IgD-negative memory B cell (primary cell): ENCODE measurements at regions not wholly inside any gene's neighbourhood (a gene's known extent, or its start where the extent isn't known, plus 50 kb on each side); places are given as distances from the start of the nearest gene placed in this dataset.
"Not testable (repeated sequence)": the region's sequence is repeated elsewhere in the genome, so short reads cannot be mapped to it uniquely, and the experiment has no call there.

Source experiments
- H3K27ac Mint-ChIP-seq, 3 donors: one replicate each; pipeline ENCODE4 v1.8.0; 2020 to 2022; ENCODE audit warnings: mild to moderate bottlenecking in 3 of 3, mixed read lengths in 3 of 3, moderate library complexity in 1 of 3
- H3K27me3 Mint-ChIP-seq: one replicate; pipeline ENCODE4 v1.8.0; 2021; ENCODE audit warnings: mixed read lengths
- H3K36me3 Mint-ChIP-seq: one replicate; pipeline ENCODE4 v1.8.0; 2020; ENCODE audit warnings: mild to moderate bottlenecking, mixed read lengths
- H3K4me1 Mint-ChIP-seq, 3 donors: one replicate each; pipeline ENCODE4 v1.8.0; 2020 to 2022; ENCODE audit warnings: mixed read lengths in 3 of 3, mild to moderate bottlenecking in 1 of 3
- H3K4me3 Mint-ChIP-seq, 4 donors: one replicate each; pipeline ENCODE4 v1.8.0; 2020 to 2022; ENCODE audit warnings: mild to moderate bottlenecking in 4 of 4, mixed read lengths in 4 of 4, moderate library complexity in 3 of 4
- H3K9me3 Mint-ChIP-seq, 3 donors: one replicate each; pipeline ENCODE4 v1.8.0; 2020 to 2021; ENCODE audit warnings: mixed read lengths in 3 of 3, mild to moderate bottlenecking in 1 of 3

- H3K4me1 Mint-ChIP-seq, result no peaks in the 10 kb centered on the region
- no peaks in the 10 kb centered on the region for H3K9me3 Mint-ChIP-seq
- H3K27ac Mint-ChIP-seq, result no peak overlapping the region
- H3K27me3 Mint-ChIP-seq, result no peaks in the 10 kb centered on the region
- H3K4me3 Mint-ChIP-seq, result no peak overlapping the region
- H3K36me3 Mint-ChIP-seq, result no peaks in the 10 kb centered on the region
Measured at GRCh38 chr1:73674945-73675561, 522.9 kb downstream of the LRRIQ3 start.

GRCh38 chr1:73673971-73674370 is 524.0 kb downstream of the LRRIQ3 start:
- H3K9me3 Mint-ChIP-seq, result no peaks in the 10 kb centered on the region
- H3K27ac Mint-ChIP-seq, result no peak overlapping the region
- H3K36me3 Mint-ChIP-seq, result no peaks in the 10 kb centered on the region
- H3K4me3 Mint-ChIP-seq, result no peak overlapping the region
- H3K4me1 Mint-ChIP-seq, result no peaks in the 10 kb centered on the region
- H3K27me3 Mint-ChIP-seq, result no peaks in the 10 kb centered on the region

GRCh38 chr1:73671530-73671929 is 526.4 kb downstream of the LRRIQ3 start:
- no peak overlapping the region for H3K4me3 Mint-ChIP-seq
- no peaks in the 10 kb centered on the region for H3K4me1 Mint-ChIP-seq
- H3K36me3 Mint-ChIP-seq, result no peaks in the 10 kb centered on the region
- peaks cover 0 to 2% (median 0%) of the 10 kb centered on the region in 3 donors for H3K9me3 Mint-ChIP-seq
- H3K27me3 Mint-ChIP-seq, result peaks cover 2% of the 10 kb centered on the region
- H3K27ac Mint-ChIP-seq, result no peak overlapping the region

GRCh38 chr1:73667959-73668358 is 530.0 kb downstream of the LRRIQ3 start:
- H3K27me3 Mint-ChIP-seq, H3K36me3 Mint-ChIP-seq, H3K4me3 Mint-ChIP-seq, H3K4me1 Mint-ChIP-seq, H3K9me3 Mint-ChIP-seq, H3K27ac Mint-ChIP-seq: not testable (repeated sequence)

GRCh38 chr1:73662526-73662925 is 535.5 kb downstream of the LRRIQ3 start:
- peaks cover 2 to 7% (median 3%) of the 10 kb centered on the region in 3 donors for H3K9me3 Mint-ChIP-seq
- no peak overlapping the region for H3K4me3 Mint-ChIP-seq
- H3K27me3 Mint-ChIP-seq, result peaks cover 2% of the 10 kb centered on the region
- H3K4me1 Mint-ChIP-seq, result no peaks in the 10 kb centered on the region
- H3K27ac Mint-ChIP-seq, result no peak overlapping the region
- H3K36me3 Mint-ChIP-seq, result no peaks in the 10 kb centered on the region

- Mint-ChIP-seq H3K4me1 (no peaks in the 10 kb centered on the region), H3K27me3 (no peaks in the 10 kb centered on the region), H3K27ac (no peak overlapping the region), H3K9me3 (peaks cover 2 to 7% (median 2%) of the 10 kb centered on the region in 3 donors), H3K36me3 (no peaks in the 10 kb centered on the region), H3K4me3 (no peak overlapping the region)
Measured at GRCh38 chr1:73659136-73659535, 538.8 kb downstream of the LRRIQ3 start.

DNA sequence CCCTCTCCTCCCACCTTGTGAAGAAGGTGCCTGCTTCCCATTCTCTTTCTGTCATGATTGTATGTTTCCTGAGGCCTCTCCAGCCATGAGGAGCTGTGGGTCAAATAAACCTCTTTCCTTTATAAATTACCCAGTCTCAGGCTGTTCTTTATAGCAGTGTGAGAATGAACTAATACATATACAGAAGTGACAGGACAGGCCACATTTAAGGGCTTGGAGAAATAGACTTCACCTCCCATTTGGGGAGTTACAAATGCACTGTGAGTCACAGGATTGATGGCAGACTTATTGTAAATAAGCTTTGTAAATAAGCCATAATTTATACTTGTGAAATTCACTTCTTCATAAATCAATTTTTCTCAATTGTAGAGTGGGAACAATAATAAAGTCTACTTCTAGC is 543.3 kb downstream of the LRRIQ3 start:
- Mint-ChIP-seq H3K4me1 (no peaks in the 10 kb centered on the region), H3K4me3 (no peak overlapping the region), H3K27me3 (no peaks in the 10 kb centered on the region), H3K27ac (no peak overlapping the region), H3K36me3 (no peaks in the 10 kb centered on the region), H3K9me3 (peaks cover 0 to 7% (median 4%) of the 10 kb centered on the region in 3 donors)

- peaks cover 0 to 4% (median 0%) of the 10 kb centered on the region in 3 donors for H3K9me3 Mint-ChIP-seq
- no peaks in the 10 kb centered on the region for H3K27me3 Mint-ChIP-seq
- no peaks in the 10 kb centered on the region for H3K4me1 Mint-ChIP-seq
- H3K4me3 Mint-ChIP-seq, result no peak overlapping the region
- H3K36me3 Mint-ChIP-seq, result no peaks in the 10 kb centered on the region
- H3K27ac Mint-ChIP-seq, result no peak overlapping the region
Measured at GRCh38 chr1:73644198-73644597, 553.8 kb downstream of the LRRIQ3 start.

DNA sequence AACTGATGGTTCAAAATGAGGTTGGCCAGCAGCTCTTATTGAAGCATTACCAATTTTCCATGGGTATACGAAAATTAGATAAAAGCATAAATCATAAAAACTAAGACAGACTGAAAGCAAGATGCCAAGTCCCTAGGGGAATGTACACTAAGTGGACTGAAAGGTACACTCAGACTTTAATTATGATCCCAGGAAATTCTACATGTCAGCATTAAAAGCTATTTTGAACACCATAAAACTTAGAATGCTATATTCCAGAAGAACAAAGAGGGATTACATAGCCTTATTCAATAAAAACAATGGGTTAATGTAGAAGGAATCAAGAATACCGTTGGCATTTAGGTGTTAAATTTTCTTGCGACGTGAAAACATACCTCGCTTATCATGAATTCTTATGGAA is 558.5 kb downstream of the LRRIQ3 start:
- Mint-ChIP-seq H3K27ac (no peak overlapping the region), H3K4me1 (peaks cover 0 to 3% (median 0%) of the 10 kb centered on the region in 3 donors), H3K4me3 (no peak overlapping the region), H3K36me3 (no peaks in the 10 kb centered on the region), H3K9me3 (peaks cover 0 to 6% (median 0%) of the 10 kb centered on the region in 3 donors), H3K27me3 (no peaks in the 10 kb centered on the region)

- H3K36me3 Mint-ChIP-seq, result no peaks in the 10 kb centered on the region
- no peak overlapping the region for H3K27ac Mint-ChIP-seq
- peaks cover 0 to 3% (median 0%) of the 10 kb centered on the region in 3 donors for H3K4me1 Mint-ChIP-seq
- H3K4me3 Mint-ChIP-seq, result no peak overlapping the region
- peaks cover 0 to 6% (median 2%) of the 10 kb centered on the region in 3 donors for H3K9me3 Mint-ChIP-seq
- H3K27me3 Mint-ChIP-seq, result no peaks in the 10 kb centered on the region
Measured at GRCh38 chr1:73637264-73637663, 560.7 kb downstream of the LRRIQ3 start.

DNA sequence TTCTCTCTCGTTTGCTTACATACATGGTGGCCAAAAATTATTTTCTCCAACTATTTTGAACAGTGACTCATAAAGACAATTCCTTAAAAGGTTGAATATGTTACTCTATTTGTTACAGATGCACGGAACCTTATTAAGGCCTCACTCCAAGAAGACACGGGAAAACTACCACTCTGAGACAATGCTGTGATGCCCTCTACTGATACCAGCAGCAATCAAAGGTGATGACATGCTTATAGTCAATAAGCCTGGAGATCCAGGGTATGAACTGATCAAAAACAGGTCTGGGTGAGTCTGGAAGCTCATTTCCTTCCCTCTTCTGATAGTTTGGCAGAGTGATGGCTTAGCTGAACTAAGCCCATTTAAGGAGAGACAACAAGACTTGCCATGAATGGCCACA is 563.0 kb downstream of the LRRIQ3 start:
- H3K36me3 Mint-ChIP-seq, result no peaks in the 10 kb centered on the region
- no peak overlapping the region for H3K27ac Mint-ChIP-seq
- peaks cover 0 to 9% (median 2%) of the 10 kb centered on the region in 3 donors for H3K9me3 Mint-ChIP-seq
- no peaks in the 10 kb centered on the region for H3K27me3 Mint-ChIP-seq
- peaks cover 0 to 3% (median 0%) of the 10 kb centered on the region in 3 donors for H3K4me1 Mint-ChIP-seq
- H3K4me3 Mint-ChIP-seq, result no peak overlapping the region

DNA sequence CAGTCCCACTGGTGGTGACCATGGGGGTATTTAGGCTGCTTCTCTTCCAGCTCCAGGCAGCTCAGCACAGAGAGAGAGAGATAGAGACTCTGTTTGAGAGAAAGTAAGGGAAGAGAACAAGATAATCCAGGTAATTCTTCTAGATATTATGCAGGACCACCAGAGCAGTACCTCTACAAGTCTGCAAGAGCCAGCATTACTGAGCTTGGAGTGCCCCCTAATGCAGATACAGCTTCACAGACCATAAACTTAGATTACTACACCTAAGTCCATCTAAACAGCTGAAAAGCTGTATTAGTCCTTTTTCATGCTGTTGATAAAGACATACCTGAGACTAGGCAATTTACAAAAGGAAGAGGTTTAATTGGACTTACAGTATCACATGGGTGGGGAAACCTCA is 570.3 kb downstream of the LRRIQ3 start:
- Mint-ChIP-seq H3K4me3 (no peak overlapping the region), H3K9me3 (peaks cover 3 to 15% (median 7%) of the 10 kb centered on the region in 3 donors), H3K27ac (no peak overlapping the region), H3K36me3 (no peaks in the 10 kb centered on the region), H3K27me3 (no peaks in the 10 kb centered on the region), H3K4me1 (no peaks in the 10 kb centered on the region)

- H3K9me3 Mint-ChIP-seq, result peaks cover 3 to 11% (median 7%) of the 10 kb centered on the region in 3 donors
- no peaks in the 10 kb centered on the region for H3K4me1 Mint-ChIP-seq
- H3K36me3 Mint-ChIP-seq, result no peaks in the 10 kb centered on the region
- H3K27ac Mint-ChIP-seq, result no peak overlapping the region
- no peak overlapping the region for H3K4me3 Mint-ChIP-seq
- no peaks in the 10 kb centered on the region for H3K27me3 Mint-ChIP-seq
Measured at GRCh38 chr1:73626326-73626725, 571.6 kb downstream of the LRRIQ3 start.

DNA sequence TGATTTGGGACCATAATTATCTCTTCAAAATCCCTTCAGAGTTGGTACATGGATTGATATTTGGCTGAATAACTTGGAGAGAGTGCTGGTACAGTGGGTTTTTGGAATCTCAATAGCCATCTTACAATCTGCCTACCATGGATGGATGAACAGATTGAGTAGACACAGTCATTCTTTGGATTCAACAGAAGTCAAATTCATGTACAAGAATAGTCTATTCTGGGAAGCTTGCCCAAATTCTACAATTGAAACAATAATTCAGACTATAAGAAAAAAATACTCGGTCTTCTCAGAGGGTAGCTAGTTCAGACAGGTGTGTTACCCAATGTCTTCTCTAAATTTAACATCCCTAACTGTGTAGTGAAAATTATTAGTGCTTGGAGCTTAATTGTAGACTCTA is 574.0 kb downstream of the LRRIQ3 start:
- no peak overlapping the region for H3K27ac Mint-ChIP-seq
- peaks cover 3 to 5% (median 5%) of the 10 kb centered on the region in 3 donors for H3K9me3 Mint-ChIP-seq
- H3K27me3 Mint-ChIP-seq, result no peaks in the 10 kb centered on the region
- H3K36me3 Mint-ChIP-seq, result no peaks in the 10 kb centered on the region
- H3K4me3 Mint-ChIP-seq, result no peak overlapping the region
- H3K4me1 Mint-ChIP-seq, result no peaks in the 10 kb centered on the region

GRCh38 chr1:73617145-73617544 is 580.8 kb downstream of the LRRIQ3 start:
- H3K27ac Mint-ChIP-seq, result no peak overlapping the region
- no peaks in the 10 kb centered on the region for H3K4me1 Mint-ChIP-seq
- no peaks in the 10 kb centered on the region for H3K36me3 Mint-ChIP-seq
- H3K27me3 Mint-ChIP-seq, result no peaks in the 10 kb centered on the region
- peaks cover 0 to 5% (median 4%) of the 10 kb centered on the region in 3 donors for H3K9me3 Mint-ChIP-seq
- no peak overlapping the region for H3K4me3 Mint-ChIP-seq

DNA sequence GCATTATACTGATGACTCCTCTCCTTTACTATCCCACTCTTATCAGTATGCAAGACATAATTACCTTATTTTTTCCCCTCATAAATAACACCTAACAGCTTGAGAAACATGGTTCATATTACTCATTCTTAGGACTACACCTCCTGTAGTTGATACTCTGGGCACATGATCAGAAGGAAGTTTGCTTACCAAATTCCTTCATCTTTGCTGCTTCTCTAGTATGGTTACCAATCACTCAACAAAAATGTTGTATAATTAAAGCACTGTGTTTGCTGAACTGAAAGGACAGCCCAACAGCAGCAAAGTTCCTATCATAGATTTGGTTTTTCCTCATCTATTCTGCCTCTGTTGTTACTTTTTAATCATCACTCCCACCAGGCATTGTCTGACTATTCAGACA is 586.3 kb downstream of the LRRIQ3 start:
- Mint-ChIP-seq H3K27ac (no peak overlapping the region), H3K4me1 (no peaks in the 10 kb centered on the region), H3K36me3 (no peaks in the 10 kb centered on the region), H3K4me3 (no peak overlapping the region), H3K9me3 (peaks cover 2 to 10% (median 6%) of the 10 kb centered on the region in 3 donors), H3K27me3 (no peaks in the 10 kb centered on the region)
